22Rv1 (cell line): ENCODE measurements at regions not wholly inside any gene's neighbourhood (a gene's known extent, or its start where the extent isn't known, plus 50 kb on each side); places are given as distances from the start of the nearest gene placed in this dataset.

Source experiments
- CTCF ChIP-seq: fragments of 450-650 bp; IDR thresholded peaks from 2 replicates; pipeline ENCODE4 v1.5.1; 2017; ENCODE audit warnings: mild to moderate bottlenecking
- ZFX ChIP-seq: fragments of 450-650 bp; IDR thresholded peaks from 2 replicates; pipeline ENCODE4 v1.6.1; 2017; ENCODE audit warnings: antibody characterized with exemption, borderline replicate concordance

- TF ChIP-seq CTCF, result no peak
- no peak for TF ChIP-seq ZFX
Measured at GRCh38 chr12:108021949-108022522, 107.1 kb upstream of the WSCD2 start.
